ENCODE measurements at regions not wholly inside any gene's neighbourhood (a gene's known extent, or its start where the extent isn't known, plus 50 kb on each side); places are given as distances from the start of the nearest gene placed in this dataset.

GRCh38 chr7:83807774-83808173 lies 158.8 kb upstream of the SEMA3E start (continued):
- TF ChIP-seq, protein P1, sequence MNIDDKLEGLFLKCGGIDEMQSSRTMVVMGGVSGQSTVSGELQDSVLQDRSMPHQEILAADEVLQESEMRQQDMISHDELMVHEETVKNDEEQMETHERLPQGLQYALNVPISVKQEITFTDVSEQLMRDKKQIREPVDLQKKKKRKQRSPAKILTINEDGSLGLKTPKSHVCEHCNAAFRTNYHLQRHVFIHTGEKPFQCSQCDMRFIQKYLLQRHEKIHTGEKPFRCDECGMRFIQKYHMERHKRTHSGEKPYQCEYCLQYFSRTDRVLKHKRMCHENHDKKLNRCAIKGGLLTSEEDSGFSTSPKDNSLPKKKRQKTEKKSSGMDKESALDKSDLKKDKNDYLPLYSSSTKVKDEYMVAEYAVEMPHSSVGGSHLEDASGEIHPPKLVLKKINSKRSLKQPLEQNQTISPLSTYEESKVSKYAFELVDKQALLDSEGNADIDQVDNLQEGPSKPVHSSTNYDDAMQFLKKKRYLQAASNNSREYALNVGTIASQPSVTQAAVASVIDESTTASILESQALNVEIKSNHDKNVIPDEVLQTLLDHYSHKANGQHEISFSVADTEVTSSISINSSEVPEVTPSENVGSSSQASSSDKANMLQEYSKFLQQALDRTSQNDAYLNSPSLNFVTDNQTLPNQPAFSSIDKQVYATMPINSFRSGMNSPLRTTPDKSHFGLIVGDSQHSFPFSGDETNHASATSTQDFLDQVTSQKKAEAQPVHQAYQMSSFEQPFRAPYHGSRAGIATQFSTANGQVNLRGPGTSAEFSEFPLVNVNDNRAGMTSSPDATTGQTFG (tag by site-specific recombination; IDR thresholded peaks at IDR 0.05; ENCODE audit: borderline replicate concordance) = no peak
- TF ChIP-seq ZNF302 (tag by site-specific recombination; IDR thresholded peaks at IDR 0.05; ENCODE audit: low read depth) = no peak
- no peak for TF ChIP-seq ZNF121 (tag by site-specific recombination; IDR thresholded peaks at IDR 0.05)
- TF ChIP-seq ZNF274 (IDR thresholded peaks at IDR 0.05; ENCODE audit: low read length) = no peak
- no peak for TF ChIP-seq ZNF274 (tag by site-specific recombination; IDR thresholded peaks at IDR 0.05; ENCODE audit: borderline replicate concordance)
- TF ChIP-seq ZNF560 (tag by site-specific recombination; IDR thresholded peaks at IDR 0.05; ENCODE audit: borderline replicate concordance) = no peak
- TF ChIP-seq ZNF138 (tag by site-specific recombination; IDR thresholded peaks at IDR 0.05; ENCODE audit: borderline replicate concordance) = no peak
- no peak for TF ChIP-seq EGR2 (tag by site-specific recombination; IDR thresholded peaks at IDR 0.05; ENCODE audit: low read depth)
- TF ChIP-seq ZNF214 (tag by site-specific recombination; IDR thresholded peaks at IDR 0.05; ENCODE audit: borderline replicate concordance) = no peak
- TF ChIP-seq ZBTB21 (tag by site-specific recombination; IDR thresholded peaks at IDR 0.05) = peak; percentile 54; the same call in 1 of the 2 replicates
- TF ChIP-seq, protein P2, sequence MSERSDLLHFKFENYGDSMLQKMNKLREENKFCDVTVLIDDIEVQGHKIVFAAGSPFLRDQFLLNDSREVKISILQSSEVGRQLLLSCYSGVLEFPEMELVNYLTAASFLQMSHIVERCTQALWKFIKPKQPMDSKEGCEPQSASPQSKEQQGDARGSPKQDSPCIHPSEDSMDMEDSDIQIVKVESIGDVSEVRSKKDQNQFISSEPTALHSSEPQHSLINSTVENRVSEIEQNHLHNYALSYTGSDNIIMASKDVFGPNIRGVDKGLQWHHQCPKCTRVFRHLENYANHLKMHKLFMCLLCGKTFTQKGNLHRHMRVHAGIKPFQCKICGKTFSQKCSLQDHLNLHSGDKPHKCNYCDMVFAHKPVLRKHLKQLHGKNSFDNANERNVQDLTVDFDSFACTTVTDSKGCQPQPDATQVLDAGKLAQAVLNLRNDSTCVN (tag by site-specific recombination; optimal IDR thresholded peaks at IDR 0.05) = no peak
- 0 out of 2 replicates have a peak, but pooled peaks have one; percentile 18 for TF ChIP-seq ZNF366 (tag by site-specific recombination; conservative IDR thresholded peaks at IDR 0.05)
- TF ChIP-seq, protein P3, sequence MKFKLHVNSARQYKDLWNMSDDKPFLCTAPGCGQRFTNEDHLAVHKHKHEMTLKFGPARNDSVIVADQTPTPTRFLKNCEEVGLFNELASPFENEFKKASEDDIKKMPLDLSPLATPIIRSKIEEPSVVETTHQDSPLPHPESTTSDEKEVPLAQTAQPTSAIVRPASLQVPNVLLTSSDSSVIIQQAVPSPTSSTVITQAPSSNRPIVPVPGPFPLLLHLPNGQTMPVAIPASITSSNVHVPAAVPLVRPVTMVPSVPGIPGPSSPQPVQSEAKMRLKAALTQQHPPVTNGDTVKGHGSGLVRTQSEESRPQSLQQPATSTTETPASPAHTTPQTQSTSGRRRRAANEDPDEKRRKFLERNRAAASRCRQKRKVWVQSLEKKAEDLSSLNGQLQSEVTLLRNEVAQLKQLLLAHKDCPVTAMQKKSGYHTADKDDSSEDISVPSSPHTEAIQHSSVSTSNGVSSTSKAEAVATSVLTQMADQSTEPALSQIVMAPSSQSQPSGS (tag by site-specific recombination; IDR thresholded peaks at IDR 0.05; ENCODE audit: low read depth) = peak; percentile 74
- TF ChIP-seq ZNF114 (tag by site-specific recombination; IDR thresholded peaks at IDR 0.05) = no peak
- no peak for TF ChIP-seq ZFP41 (tag by site-specific recombination; IDR thresholded peaks at IDR 0.05; ENCODE audit: borderline replicate concordance)
- no peak for TF ChIP-seq ZNF174 (tag by site-specific recombination; IDR thresholded peaks at IDR 0.05)
- no peak for TF ChIP-seq ZNF768 (tag by site-specific recombination; IDR thresholded peaks at IDR 0.05)
- TF ChIP-seq, protein P4, sequence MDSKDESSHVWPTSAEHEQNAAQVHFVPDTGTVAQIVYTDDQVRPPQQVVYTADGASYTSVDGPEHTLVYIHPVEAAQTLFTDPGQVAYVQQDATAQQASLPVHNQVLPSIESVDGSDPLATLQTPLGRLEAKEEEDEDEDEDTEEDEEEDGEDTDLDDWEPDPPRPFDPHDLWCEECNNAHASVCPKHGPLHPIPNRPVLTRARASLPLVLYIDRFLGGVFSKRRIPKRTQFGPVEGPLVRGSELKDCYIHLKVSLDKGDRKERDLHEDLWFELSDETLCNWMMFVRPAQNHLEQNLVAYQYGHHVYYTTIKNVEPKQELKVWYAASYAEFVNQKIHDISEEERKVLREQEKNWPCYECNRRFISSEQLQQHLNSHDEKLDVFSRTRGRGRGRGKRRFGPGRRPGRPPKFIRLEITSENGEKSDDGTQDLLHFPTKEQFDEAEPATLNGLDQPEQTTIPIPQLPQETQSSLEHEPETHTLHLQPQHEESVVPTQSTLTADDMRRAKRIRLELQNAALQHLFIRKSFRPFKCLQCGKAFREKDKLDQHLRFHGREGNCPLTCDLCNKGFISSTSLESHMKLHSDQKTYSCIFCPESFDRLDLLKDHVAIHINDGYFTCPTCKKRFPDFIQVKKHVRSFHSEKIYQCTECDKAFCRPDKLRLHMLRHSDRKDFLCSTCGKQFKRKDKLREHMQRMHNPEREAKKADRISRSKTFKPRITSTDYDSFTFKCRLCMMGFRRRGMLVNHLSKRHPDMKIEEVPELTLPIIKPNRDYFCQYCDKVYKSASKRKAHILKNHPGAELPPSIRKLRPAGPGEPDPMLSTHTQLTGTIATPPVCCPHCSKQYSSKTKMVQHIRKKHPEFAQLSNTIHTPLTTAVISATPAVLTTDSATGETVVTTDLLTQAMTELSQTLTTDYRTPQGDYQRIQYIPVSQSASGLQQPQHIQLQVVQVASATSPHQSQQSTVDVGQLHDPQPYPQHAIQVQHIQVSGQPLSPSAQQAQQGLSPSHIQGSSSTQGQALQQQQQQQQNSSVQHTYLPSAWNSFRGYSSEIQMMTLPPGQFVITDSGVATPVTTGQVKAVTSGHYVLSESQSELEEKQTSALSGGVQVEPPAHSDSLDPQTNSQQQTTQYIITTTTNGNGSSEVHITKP (tag by site-specific recombination; IDR thresholded peaks at IDR 0.05) = no peak
- TF ChIP-seq ZBTB8A (tag by site-specific recombination; IDR thresholded peaks at IDR 0.05) = no peak
- TF ChIP-seq ZNF558 (tag by site-specific recombination; IDR thresholded peaks at IDR 0.05) = no peak
- TF ChIP-seq ZNF530 (tag by site-specific recombination; IDR thresholded peaks at IDR 0.05; ENCODE audit: low read depth) = no peak

Measured in HEK293 (cell line).